ENCODE measurements at regions not wholly inside any gene's neighbourhood (a gene's known extent, or its start where the extent isn't known, plus 50 kb on each side); places are given as distances from the start of the nearest gene placed in this dataset.

DNA sequence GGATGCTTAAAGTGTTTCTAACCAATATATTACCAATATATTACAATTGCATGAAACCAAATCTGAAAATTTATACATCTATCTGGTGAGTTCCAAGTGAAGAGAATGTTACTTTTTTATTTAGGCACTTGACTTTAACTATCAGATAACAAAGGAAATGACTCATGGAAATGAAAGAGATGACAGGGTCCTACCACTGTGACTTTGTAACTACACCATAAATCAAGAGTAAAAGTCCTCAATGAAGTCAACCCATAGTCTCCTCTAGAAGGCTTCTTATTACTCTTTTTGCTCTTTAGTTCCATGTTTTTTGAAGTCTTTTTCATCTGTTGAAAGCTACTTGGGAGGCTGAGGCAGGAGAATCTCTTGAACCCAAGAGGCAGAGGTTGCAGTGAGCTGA, 545.0 kb upstream of the PIK3C3 start:
- TF ChIP-seq, protein P1, sequence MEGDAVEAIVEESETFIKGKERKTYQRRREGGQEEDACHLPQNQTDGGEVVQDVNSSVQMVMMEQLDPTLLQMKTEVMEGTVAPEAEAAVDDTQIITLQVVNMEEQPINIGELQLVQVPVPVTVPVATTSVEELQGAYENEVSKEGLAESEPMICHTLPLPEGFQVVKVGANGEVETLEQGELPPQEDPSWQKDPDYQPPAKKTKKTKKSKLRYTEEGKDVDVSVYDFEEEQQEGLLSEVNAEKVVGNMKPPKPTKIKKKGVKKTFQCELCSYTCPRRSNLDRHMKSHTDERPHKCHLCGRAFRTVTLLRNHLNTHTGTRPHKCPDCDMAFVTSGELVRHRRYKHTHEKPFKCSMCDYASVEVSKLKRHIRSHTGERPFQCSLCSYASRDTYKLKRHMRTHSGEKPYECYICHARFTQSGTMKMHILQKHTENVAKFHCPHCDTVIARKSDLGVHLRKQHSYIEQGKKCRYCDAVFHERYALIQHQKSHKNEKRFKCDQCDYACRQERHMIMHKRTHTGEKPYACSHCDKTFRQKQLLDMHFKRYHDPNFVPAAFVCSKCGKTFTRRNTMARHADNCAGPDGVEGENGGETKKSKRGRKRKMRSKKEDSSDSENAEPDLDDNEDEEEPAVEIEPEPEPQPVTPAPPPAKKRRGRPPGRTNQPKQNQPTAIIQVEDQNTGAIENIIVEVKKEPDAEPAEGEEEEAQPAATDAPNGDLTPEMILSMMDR (IDR thresholded peaks at IDR 0.05): no peak
- TF ChIP-seq POLR2AphosphoS5 (IDR thresholded peaks at IDR 0.05): no peak
- no peak for TF ChIP-seq POLR2A (IDR thresholded peaks at IDR 0.05)
- no peak for TF ChIP-seq EP300 (IDR thresholded peaks at IDR 0.05)
- Histone ChIP-seq H3K9me3 (no peaks in the 10 kb centered on the region), H3K36me3 (no peaks in the 10 kb centered on the region), H3K4me1 (no peaks in the 10 kb centered on the region), H3K27ac (no peak overlapping the region), H3K4me3 (no peak overlapping the region), H3K27me3 (no peaks in the 10 kb centered on the region)
- no peak for DNase-seq (ENCODE audit: low spot score in 2 of 2)

DNA sequence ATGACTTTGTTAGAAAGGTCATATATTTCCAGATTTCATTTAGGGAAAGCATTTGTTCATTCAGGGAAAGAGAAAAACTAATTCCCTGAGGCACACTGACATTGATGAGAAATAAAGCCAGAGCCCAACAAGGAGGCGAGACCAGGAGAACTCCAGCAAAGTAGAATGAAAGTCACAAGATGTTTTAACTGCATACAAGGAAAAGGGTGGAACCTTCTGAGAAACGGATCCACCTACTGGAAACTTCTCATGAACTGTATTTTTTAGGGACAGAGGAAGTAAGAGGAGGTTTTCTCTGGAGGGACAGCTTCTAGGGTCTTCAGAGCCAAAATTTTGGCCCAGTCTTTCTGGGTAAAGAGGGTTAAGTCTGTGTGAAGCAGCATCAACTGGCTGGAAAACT, 548.2 kb upstream of the PIK3C3 start:
- WGBS: 75% methylated on average over 2 of the region's 2 CpGs
- no peaks in the 10 kb centered on the region for H3K27me3 ChIP-seq
- TF ChIP-seq POLR2AphosphoS5 (IDR thresholded peaks at IDR 0.05) (no peak), POLR2A (IDR thresholded peaks at IDR 0.05) (no peak), EP300 (IDR thresholded peaks at IDR 0.05) (no peak)
- TF ChIP-seq, protein P1 (IDR thresholded peaks at IDR 0.05): no peak
- no peaks in the 10 kb centered on the region for H3K9me3 ChIP-seq
- DNase-seq (ENCODE audit: low spot score in 2 of 2): no peak
- no peaks in the 10 kb centered on the region for H3K4me1 ChIP-seq
- no peak overlapping the region for H3K4me3 ChIP-seq
- H3K36me3 ChIP-seq: no peaks in the 10 kb centered on the region
- H3K27ac ChIP-seq: no peak overlapping the region

DNA sequence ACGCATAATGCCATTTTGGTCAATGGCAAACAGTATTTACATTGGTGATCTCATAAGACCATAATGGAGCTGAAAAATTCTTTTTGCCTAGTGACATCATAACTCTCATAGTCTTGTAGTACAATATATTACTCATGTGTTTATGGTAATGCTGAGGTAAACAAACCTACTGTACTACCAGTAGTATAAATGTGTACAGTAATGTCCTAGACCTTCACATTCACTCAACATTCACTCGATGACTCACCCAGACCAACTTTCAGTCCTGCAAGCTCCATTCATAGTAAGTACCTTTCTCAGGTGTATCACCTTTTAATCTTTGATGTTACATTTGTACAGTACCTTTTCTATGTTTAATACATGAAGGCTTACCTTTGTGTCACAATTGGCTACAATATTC, 558.2 kb upstream of the PIK3C3 start:
- no peak for DNase-seq (ENCODE audit: low spot score in 2 of 2)
- Histone ChIP-seq H3K27ac (no peak overlapping the region), H3K4me3 (no peak overlapping the region), H3K27me3 (no peaks in the 10 kb centered on the region), H3K9me3 (no peaks in the 10 kb centered on the region), H3K36me3 (no peaks in the 10 kb centered on the region), H3K4me1 (peaks cover under 1% of the 10 kb centered on the region)
- TF ChIP-seq, protein P1 (IDR thresholded peaks at IDR 0.05): no peak
- TF ChIP-seq POLR2A (IDR thresholded peaks at IDR 0.05) (no peak), EP300 (IDR thresholded peaks at IDR 0.05) (no peak), POLR2AphosphoS5 (IDR thresholded peaks at IDR 0.05) (no peak)
- 94% methylated on average over 2 of the region's 2 CpGs for WGBS

DNA sequence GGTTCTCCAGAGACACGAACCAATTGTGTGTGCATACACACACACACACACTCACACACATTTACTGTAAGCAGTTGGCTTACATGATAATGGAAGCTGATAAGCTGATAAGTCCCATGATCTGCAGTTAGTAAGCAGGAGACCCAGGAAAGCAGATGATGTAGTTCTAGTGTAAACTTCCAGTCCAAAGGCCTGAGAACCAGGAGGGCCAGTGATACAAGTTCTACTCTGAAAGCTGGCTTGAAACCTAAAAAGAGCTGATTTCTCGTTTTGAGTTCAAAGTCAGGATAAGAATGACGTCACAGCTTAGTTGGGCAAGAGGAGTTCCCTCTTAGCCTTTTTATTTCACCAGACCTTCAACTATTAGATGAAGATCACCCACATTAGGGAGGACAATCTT, 558.8 kb upstream of the PIK3C3 start:
- H3K4me3 ChIP-seq: no peak overlapping the region
- no peak for DNase-seq (ENCODE audit: low spot score in 2 of 2)
- H3K27me3 ChIP-seq: no peaks in the 10 kb centered on the region
- H3K27ac ChIP-seq: no peak overlapping the region
- WGBS: 85% methylated on average over 3 of the region's 3 CpGs
- no peaks in the 10 kb centered on the region for H3K36me3 ChIP-seq
- TF ChIP-seq, protein P1 (IDR thresholded peaks at IDR 0.05): no peak
- TF ChIP-seq POLR2AphosphoS5 (IDR thresholded peaks at IDR 0.05) (no peak), EP300 (IDR thresholded peaks at IDR 0.05) (no peak)
- no peaks in the 10 kb centered on the region for H3K9me3 ChIP-seq
- peaks cover 6% of the 10 kb centered on the region for H3K4me1 ChIP-seq

- Histone ChIP-seq H3K36me3 (no peaks in the 10 kb centered on the region), H3K27ac (no peak overlapping the region), H3K4me3 (no peak overlapping the region), H3K4me1 (peaks cover 6% of the 10 kb centered on the region), H3K27me3 (no peaks in the 10 kb centered on the region), H3K9me3 (no peaks in the 10 kb centered on the region)
- 87% methylated on average over 1 of the region's 1 CpG for WGBS
- no peak for DNase-seq (ENCODE audit: low spot score in 2 of 2)
- TF ChIP-seq EP300 (IDR thresholded peaks at IDR 0.05): no peak
- TF ChIP-seq, protein P1 (IDR thresholded peaks at IDR 0.05): no peak
- no peak for TF ChIP-seq POLR2A (IDR thresholded peaks at IDR 0.05)
- TF ChIP-seq POLR2AphosphoS5 (IDR thresholded peaks at IDR 0.05): no peak
These were observed 559.3 kb upstream of the PIK3C3 start for GRCh38 chr18:41395695-41396094.
